Stimulated activated CD4-positive, alpha-beta T cell treated with anti-CD3 and anti-CD28 coated beads, Interleukin-15, amount 100 ng/mL, for 1 hour (primary cell): ENCODE measurements at regions not wholly inside any gene's neighbourhood (a gene's known extent, or its start where the extent isn't known, plus 50 kb on each side); places are given as distances from the start of the nearest gene placed in this dataset.
"Not testable (repeated sequence)": the region's sequence is repeated elsewhere in the genome, so short reads cannot be mapped to it uniquely, and the experiment has no call there.

ENCODE experiments used
- DNase-seq, 2 donors: peaks; one replicate each; pipeline ENCODE4 v3.0.0-alpha.2; 2020; ENCODE audit warnings: low read depth in 1 of 2, low spot score in 1 of 2

- DNase-seq: not testable (repeated sequence)
Observed at GRCh38 chr21:28035692-28036091, 957.0 kb downstream of the LTN1 start.

- not testable (repeated sequence) for DNase-seq
Observed at GRCh38 chr21:28034916-28035315, 957.8 kb downstream of the LTN1 start.

- not testable (repeated sequence) for DNase-seq
Observed at GRCh38 chr21:28034334-28034733, 958.3 kb downstream of the LTN1 start.

DNA sequence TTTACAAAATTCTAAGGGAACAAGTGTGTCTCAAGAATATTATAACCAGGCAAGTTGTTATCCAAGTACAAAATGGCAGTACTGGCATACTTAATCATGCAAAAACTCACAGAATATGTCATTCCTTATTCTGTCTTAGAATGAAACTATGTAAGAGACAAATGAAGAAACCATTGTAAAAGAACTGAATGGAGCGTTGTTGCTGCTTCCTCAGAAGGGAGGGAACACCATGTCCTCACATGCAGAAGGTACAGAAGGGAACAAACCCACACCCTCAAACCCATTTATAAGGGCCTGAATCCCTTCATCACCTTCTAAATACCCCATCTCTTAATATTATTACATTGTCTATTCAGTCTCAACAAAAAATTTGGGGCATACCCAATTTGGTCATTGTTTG lies 960.0 kb downstream of the LTN1 start:
- not testable (repeated sequence) for DNase-seq

GRCh38 chr21:28031066-28031465 lies 961.6 kb downstream of the LTN1 start:
- DNase-seq: not testable (repeated sequence)

DNA sequence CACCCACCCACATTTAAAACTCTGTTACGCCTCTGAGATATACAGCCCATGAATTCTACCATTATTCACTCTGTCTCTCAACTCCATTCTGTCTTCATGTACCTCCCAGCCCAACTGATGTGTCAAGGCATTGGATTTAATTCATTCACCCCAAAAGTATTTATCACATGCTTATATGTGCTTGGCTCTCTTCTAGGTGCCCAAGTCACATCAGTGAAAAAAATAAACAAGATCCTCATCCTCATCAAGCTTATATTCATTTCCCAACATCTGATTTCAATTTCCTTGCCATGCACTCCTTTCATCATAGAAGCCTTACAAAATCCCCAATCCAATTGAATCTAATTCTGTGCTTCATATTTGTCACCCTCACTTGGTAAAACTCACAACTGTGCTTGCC lies 967.6 kb downstream of the LTN1 start:
- DNase-seq: no peak

- DNase-seq: no peak
Observed at GRCh38 chr21:28018741-28019669, 973.7 kb downstream of the LTN1 start.

DNA sequence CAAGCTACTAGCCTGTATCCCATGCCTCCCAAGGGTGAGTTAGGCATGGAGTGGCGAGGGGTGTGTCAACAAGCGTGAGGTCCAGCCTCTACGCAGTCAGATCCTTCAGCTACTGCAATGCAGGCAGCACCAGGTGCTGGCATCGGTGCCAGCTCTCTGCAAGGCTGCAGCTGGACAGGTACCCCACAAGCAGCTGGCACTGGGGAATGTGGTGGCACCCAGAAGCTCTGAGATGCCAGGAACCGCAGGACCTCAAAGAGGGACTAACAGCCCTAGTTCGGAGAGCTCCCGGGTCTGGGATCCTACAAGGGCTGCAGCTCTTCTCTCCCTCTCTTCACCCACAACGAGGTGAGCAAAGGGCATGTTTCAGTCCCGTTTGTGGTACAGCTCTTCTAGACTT lies 974.5 kb downstream of the LTN1 start:
- DNase-seq: no peak

DNA sequence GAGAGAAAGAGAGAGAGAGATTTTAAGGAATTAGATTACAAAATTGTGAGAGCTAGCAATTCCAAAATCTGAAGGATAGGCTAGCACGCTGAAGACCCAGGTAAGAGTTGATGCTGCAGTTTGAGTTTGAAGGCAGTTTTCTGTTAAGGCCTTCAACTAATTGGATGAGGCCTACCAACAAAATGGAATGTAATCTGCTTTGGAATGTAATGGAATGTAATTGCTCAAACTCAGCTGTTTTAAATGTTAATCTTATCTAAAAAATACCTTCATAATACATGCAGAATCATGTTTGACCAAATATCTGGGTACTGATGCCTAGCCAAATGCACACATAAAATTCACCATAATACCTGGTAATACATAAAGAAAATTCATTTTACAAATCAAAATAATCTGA lies 976.1 kb downstream of the LTN1 start:
- DNase-seq: no peak

DNA sequence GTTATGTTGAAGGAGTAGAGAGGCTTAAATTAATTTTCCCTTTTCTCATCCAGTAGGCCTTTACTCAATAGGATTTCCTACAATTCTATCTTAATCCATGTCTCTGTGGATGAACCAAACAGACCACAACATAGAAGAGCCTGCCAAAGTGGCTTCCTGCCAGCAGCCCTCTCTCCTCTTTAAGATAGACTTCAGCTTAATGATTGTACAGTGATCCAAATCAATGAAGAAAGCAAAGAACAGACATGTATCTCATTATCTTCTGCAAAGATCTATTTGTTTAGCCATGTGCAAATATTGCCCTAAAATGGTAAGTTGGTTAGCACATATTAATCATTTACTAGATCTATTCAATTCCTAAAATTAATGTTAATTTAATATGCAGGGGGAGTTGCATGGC lies 979.6 kb downstream of the LTN1 start:
- DNase-seq: not testable (repeated sequence)

- DNase-seq: not testable (repeated sequence)
Observed at GRCh38 chr21:28011970-28012369, 980.7 kb downstream of the LTN1 start.

- not testable (repeated sequence) for DNase-seq
Observed at GRCh38 chr21:28008245-28008644, 984.4 kb downstream of the LTN1 start.

DNA sequence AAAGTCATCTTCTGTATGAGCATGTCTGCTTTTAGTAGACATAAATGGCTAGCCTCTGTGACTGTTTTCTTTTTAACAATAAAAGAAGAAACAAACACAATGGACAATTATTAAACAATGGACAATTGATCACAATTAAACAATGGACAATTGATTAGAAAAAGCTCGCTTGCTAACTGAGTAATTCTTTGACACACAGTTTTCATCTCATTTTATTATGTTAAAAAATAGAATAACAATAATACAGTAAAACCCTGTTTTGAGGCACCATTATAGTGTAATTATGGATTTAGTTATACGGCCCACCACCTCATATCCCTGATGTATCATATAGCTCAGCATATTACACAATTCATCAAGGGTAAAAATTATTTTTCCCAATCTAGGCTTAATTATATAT lies 989.0 kb downstream of the LTN1 start:
- not testable (repeated sequence) for DNase-seq

DNA sequence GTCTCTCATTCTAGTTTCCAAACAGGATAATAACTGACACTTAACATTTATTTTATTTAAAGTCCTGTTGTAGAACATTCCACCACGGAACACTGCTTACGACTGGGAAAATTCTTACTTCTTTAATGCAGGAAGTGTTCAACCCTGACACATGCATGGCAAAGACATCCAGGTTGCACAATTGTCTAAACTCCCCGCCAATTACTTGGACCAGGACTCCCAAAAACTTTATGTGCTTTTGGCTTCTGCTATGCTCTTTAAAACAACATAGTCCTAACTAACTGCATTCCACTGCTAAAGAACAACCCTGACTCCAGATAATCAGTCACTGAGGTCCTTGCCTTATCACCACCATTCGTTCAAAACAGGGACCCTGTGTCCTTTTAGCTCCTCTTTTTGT lies 995.8 kb downstream of the LTN1 start:
- DNase-seq: not testable (repeated sequence)

DNA sequence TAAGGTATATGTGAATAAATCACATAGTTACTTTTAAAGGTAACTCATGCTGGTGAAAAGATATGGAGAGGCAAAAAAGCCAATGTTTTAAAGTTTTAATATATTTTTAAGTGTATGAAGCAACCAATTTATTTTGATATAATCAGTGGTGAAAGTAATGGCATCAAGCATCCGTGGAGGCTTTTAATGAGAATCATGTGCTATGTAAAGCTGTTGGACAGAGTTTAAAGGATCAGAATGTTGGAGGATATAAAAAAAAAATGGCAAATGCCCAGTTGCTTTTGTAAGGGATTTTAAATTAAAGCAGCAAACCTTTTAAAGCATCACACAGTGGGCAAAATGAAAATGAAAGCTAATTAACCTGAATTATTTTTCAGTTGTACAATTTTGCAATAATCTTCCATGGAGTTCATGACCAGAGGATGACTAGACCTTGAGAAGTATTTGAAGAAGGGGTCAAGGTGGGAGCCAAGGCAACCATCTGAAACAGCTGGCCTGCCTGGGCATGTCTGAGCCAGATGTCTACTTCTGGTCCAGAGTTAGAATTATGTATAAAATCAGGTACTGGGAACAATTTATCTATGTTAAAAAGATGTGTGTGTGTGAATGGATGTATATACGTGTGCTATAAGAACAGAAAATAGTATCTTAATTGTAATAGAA lies 1007.9 kb downstream of the LTN1 start:
- DNase-seq: not testable (repeated sequence)

DNA sequence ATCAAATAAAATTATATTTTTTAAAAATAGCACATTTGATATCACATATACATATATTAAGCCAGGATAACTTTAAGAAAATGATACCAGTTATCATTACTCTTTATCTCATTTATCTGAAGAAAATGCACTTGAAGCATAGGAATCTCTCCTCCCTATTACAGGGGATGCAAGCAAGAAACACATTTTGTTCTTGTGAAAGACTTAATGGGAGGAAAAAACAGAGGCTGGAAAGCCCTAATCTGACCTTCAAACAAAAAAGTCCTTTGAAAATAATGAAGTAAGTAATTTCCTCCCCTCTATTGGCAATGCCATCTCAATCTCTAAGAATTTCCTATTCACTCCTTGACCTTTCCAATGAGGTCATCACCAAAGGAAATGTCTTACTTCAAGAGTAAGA lies 1012.6 kb upstream of the ADAMTS5 start:
- not testable (repeated sequence) for DNase-seq

DNA sequence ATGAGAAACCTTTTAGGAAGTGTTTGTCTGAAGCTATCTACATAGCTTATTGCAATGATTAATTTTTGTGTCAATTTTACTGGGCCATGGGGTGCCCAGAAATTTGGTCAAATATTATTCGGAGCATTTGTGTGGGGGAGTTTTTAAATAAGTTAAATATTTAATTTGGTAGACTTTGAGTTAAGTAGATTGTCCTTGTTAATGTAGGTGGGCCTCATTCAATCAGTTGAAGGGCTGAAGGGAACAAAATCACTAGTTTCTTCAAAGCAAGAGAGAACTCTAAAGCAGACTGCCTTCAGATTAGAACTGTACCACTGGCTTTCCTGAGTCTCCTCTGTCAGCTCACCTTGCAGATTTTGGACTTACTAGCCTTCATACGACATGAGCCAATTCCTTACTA lies 1008.6 kb upstream of the ADAMTS5 start:
- no peak for DNase-seq

GRCh38 chr21:27974152-27974551 lies 1007.3 kb upstream of the ADAMTS5 start:
- DNase-seq: not testable (repeated sequence)

DNA sequence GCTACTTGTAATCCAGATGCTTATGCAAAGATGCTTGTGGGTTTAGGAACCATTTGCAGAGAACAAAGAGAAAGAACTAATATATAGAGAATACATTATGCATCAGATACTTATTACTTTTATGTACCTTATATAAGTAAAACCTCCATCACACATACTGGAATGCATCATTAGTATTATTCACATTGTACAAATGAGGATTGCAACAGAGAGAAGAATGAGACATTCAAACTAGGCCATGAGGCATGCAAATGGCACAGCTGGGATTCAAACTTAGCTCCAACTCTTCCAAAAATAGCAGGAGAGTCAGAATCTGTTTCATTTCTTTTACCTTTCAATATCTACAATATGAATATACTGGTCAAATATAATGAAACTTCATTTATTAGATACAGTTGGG lies 1001.4 kb upstream of the ADAMTS5 start:
- not testable (repeated sequence) for DNase-seq

DNA sequence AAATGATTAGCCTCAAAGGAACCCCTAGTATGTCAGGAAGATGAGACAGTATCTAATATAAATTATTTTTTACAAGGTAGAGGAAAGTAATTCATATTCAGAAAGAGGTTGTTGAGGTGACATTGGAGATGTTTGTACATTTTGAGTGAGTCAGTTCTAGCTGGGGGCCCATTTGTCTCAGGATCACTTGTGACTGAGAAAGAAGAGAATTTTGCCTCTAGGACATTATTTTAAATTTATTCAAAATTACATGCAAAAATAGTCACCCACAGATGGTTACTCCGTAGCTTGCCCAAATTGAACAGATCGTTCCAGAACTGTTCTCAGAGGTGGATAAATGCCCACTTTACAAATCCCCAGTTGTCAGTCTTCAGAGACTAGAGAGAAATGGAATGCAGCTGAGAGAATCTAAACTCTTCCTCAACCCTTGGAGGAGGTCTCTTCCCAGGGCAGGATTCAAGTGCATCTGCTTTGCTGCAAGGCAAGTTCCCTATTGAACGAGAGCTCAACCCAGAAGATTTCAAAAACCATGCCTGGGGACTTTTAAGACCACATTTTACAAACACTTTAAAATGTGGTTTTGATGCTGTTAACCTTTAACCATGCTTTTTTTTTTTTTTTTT lies 987.8 kb upstream of the ADAMTS5 start:
- DNase-seq: no peak

- no peak for DNase-seq
Observed at GRCh38 chr21:27953340-27954045, 986.6 kb upstream of the ADAMTS5 start.
